ENCODE measurements at regions not wholly inside any gene's neighbourhood (a gene's known extent, or its start where the extent isn't known, plus 50 kb on each side); places are given as distances from the start of the nearest gene placed in this dataset.
"Not testable (repeated sequence)": the region's sequence is repeated elsewhere in the genome, so short reads cannot be mapped to it uniquely, and the experiment has no call there.

DNA sequence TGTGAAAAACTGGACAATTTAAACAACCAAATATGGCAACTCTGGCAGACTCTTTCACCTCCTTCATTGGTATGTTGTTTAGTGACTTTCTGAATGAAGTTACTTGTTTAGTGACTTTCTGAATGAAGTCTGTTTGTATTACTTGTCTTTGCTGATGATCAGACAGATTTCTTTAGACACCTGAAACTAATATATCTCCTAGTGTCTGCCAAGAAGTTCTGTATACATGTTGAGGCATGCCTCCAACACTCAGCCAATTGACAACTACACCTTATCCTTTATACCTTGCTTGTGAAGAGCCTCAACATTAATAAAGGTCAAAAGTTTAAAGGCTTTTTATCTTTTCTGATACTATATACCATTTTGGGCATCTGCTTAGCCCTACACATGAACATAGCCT lies 725.4 kb upstream of the EPHA7 start:
- H3K4me1 ChIP-seq = no peaks in the 10 kb centered on the region
- H3K27me3 ChIP-seq = no peaks in the 10 kb centered on the region
- H3K27ac ChIP-seq = no peak overlapping the region
- TF ChIP-seq EP300 (IDR thresholded peaks at IDR 0.05) = no peak
- no peak for TF ChIP-seq POLR2A (IDR thresholded peaks at IDR 0.05)
- TF ChIP-seq CTCF (IDR thresholded peaks at IDR 0.05) = no peak
- no peaks in the 10 kb centered on the region for H3K36me3 ChIP-seq
- no peak for DNase-seq (ENCODE audit: low spot score in 2 of 2)
- H3K9me3 ChIP-seq = no peaks in the 10 kb centered on the region
- H3K4me3 ChIP-seq = no peak overlapping the region

- not testable (repeated sequence) for H3K4me1 ChIP-seq; H3K36me3 ChIP-seq; H3K27me3 ChIP-seq; H3K27ac ChIP-seq; H3K9me3 ChIP-seq; H3K4me3 ChIP-seq; DNase-seq (ENCODE audit: low spot score in 2 of 2)
- 92 to 93% methylated on average over 11 of the region's 11 CpGs for WGBS, 2 donors
Observed at GRCh38 chr6:94137178-94137577, 717.8 kb upstream of the EPHA7 start.

DNA sequence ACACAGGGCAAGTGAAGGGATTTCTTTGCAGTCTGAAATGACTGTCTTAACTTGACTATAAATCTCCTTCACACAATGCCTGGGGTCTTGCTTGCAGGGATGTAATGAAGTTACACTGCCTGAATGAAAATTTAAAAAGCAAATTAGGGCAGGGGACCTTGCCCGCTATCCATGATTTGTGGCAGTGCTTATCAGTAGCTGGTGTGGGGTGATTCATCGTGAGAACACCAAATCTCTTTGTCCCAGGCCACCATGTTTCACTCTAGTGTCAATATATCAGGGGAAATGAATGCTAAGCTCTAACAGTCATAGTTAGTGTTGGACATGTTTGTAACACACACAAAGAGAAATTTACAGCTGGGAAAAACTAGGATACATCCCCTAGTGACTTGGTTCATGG lies 713.7 kb upstream of the EPHA7 start:
- peaks cover 0 to 6% (median 0%) of the 10 kb centered on the region in 4 donors for H3K4me1 ChIP-seq
- no peaks in the 10 kb centered on the region for H3K36me3 ChIP-seq
- H3K27ac ChIP-seq = no peak overlapping the region
- H3K9me3 ChIP-seq = no peaks in the 10 kb centered on the region
- TF ChIP-seq POLR2A (IDR thresholded peaks at IDR 0.05) (no peak), CTCF (IDR thresholded peaks at IDR 0.05) (no peak), EP300 (IDR thresholded peaks at IDR 0.05) (no peak)
- no peak for DNase-seq (ENCODE audit: low spot score in 2 of 2)
- 49 to 54% methylated on average over 2 of the region's 2 CpGs for WGBS, 2 donors
- no peak overlapping the region for H3K4me3 ChIP-seq
- no peaks in the 10 kb centered on the region for H3K27me3 ChIP-seq

DNA sequence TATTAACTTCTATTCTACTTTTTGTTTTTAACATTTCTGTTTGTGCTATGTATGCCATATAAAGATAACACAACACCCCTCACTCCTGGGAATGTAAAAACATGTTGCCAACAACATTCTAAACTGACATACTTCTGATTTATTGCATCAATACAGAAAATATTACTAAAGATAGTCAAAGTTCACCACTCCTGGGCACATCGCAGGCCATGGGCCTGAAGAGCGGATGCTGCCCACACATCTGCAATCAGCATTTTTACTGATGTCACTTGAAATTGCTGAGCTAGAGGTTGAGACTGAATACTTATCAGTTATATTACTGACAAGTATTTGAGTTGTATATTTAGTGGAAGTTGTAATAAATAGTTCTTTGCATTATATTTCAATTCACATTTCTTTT lies 711.9 kb upstream of the EPHA7 start:
- WGBS, 2 donors = 62 to 81% methylated on average over 2 of the region's 2 CpGs
- Histone ChIP-seq H3K36me3 (no peaks in the 10 kb centered on the region), H3K27me3 (no peaks in the 10 kb centered on the region), H3K4me1 (peaks cover 0 to 6% (median 0%) of the 10 kb centered on the region in 4 donors), H3K27ac (no peak overlapping the region), H3K4me3 (no peak overlapping the region), H3K9me3 (no peaks in the 10 kb centered on the region)
- no peak for DNase-seq (ENCODE audit: low spot score in 2 of 2)
- TF ChIP-seq EP300 (IDR thresholded peaks at IDR 0.05) (no peak), CTCF (IDR thresholded peaks at IDR 0.05) (no peak), POLR2A (IDR thresholded peaks at IDR 0.05) (no peak)

DNA sequence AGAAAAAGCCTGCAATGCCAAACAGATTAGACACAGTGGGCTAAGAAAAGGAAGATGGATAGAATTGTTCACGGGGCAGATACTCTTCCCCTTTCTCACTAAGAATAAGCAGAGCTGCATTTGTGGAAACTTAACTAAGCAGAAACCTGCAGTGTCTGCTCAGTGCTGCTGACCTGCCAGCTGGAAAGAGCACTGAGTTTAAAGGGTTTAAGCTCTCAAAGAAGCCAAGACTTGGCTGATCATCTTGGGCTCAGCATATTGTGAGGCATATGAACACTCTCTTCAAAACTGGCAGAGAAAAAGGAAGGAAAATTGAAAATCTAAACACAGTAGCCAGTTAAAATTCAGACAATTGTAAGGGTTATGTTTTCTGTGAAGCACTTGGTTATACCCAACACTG lies 711.1 kb upstream of the EPHA7 start:
- Histone ChIP-seq H3K27me3 (no peaks in the 10 kb centered on the region), H3K27ac (no peak overlapping the region), H3K4me3 (no peak overlapping the region), H3K9me3 (no peaks in the 10 kb centered on the region), H3K36me3 (no peaks in the 10 kb centered on the region), H3K4me1 (peaks cover 0 to 6% (median 0%) of the 10 kb centered on the region in 4 donors)
- WGBS, 2 donors = 18 to 26% methylated on average over 1 of the region's 1 CpG
- no peak for DNase-seq (ENCODE audit: low spot score in 2 of 2)
- TF ChIP-seq EP300 (IDR thresholded peaks at IDR 0.05) (no peak), CTCF (IDR thresholded peaks at IDR 0.05) (no peak), POLR2A (IDR thresholded peaks at IDR 0.05) (no peak)

- Histone ChIP-seq H3K27me3 (no peaks in the 10 kb centered on the region), H3K36me3 (no peaks in the 10 kb centered on the region), H3K4me1 (peaks cover 0 to 6% (median 0%) of the 10 kb centered on the region in 4 donors), H3K27ac (no peak overlapping the region), H3K9me3 (no peaks in the 10 kb centered on the region), H3K4me3 (no peak overlapping the region)
- TF ChIP-seq EP300 (IDR thresholded peaks at IDR 0.05) (no peak), CTCF (IDR thresholded peaks at IDR 0.05) (no peak)
- DNase-seq (ENCODE audit: low spot score in 2 of 2) = no peak
Observed at GRCh38 chr6:94129926-94130325, 710.6 kb upstream of the EPHA7 start.

Measured in tibial nerve (tissue), 4 donors.